Urinary bladder (tissue), 3 donors: ENCODE measurements at regions not wholly inside any gene's neighbourhood (a gene's known extent, or its start where the extent isn't known, plus 50 kb on each side); places are given as distances from the start of the nearest gene placed in this dataset.

Experiments used
- DNase-seq: peaks from one replicate; pipeline ENCODE4 v3.0.0-alpha.2; 2015; ENCODE audit errors: extremely low spot score
- H3K27ac ChIP-seq: one replicate; pipeline ENCODE4 v1.5.1; 2013; ENCODE audit warnings: low read depth, mild to moderate bottlenecking, moderate library complexity
- H3K36me3 ChIP-seq: one replicate; pipeline ENCODE4 v1.6.1; 2013; ENCODE audit warnings: mild to moderate bottlenecking, moderate library complexity; ENCODE audit not compliant: insufficient read depth
- H3K4me1 ChIP-seq: one replicate; pipeline ENCODE4 v1.6.1; 2013; ENCODE audit warnings: mild to moderate bottlenecking, moderate library complexity; ENCODE audit not compliant: insufficient read depth
- H3K4me3 ChIP-seq: one replicate; pipeline ENCODE4 v1.5.1; 2013; ENCODE audit warnings: low read depth, low read length
- WGBS: extraction: QIAGEN DNeasy Blood & Tissue Kit; methylation state at CpG from one replicate; pipeline ENCODE4 v1.1.7; 2013; 5-methylcytosine and 5-hydroxymethylcytosine counted together
- donor health status: healthy with polysubstance abuse.
- donor health status: healthy.

DNA sequence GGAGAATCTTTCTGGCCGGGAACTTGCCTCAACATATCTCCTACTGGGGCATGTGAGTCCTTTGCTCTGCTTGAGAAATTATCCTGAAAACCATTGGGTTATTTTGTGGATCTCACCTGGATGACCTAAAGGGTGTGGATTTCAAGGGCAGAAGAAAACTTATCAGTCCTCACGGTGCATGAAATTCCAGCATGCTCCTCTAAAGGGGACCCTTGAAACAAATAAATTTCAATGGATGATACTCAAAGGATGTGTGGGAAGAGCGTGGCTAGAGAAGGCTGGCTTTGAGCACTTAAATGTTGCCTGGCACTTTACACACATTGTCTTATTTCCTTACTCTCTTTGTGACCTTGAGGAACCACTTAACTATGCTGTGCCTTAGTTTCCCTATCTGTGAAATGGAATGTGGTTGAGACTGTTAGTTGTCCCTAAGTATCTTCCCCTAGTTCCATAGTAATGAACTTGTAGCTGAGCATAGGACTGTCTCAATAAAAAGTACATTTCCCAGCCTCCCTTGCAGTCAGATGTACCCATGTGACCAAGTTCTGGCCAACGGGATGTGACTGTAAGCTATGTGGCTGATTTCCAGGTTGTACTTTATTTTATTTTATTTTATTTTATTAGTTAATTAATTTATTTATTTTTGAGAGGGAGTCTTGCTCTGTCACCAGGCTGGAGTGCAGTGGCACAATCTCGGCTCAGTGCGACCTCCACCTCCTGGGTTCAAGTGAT, 81.9 kb upstream of the PTPN1 start:
- H3K27ac ChIP-seq, result no peak overlapping the region
- H3K36me3 ChIP-seq, result no peaks in the 10 kb centered on the region
- 87% methylated on average over 6 of the region's 6 CpGs for WGBS
- peaks cover 2% of the 10 kb centered on the region for H3K4me1 ChIP-seq
- H3K4me3 ChIP-seq, result no peak overlapping the region
- DNase-seq, result no peak

DNA sequence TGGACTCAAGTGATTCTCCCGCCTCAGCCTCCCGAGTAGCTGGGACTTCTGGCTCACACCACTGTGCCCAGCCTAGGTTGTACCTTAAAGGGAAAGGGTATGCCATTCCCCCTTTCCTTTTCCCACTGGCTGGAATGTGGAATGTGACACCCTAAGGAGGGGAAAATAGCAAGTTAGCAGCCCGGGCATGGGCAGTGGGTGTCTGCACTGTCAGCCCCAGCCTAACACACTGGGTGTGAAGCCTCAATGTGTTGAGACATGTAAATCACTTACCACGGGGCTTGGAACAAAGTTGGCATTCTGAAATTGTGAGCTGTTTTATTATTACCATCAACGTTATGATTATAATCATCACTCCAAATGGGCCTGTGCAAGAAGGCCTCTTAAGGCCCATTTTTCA, 80.8 kb upstream of the PTPN1 start:
- 68% methylated on average over 5 of the region's 5 CpGs for WGBS
- Histone ChIP-seq H3K4me3 (no peak overlapping the region), H3K27ac (no peak overlapping the region), H3K36me3 (no peaks in the 10 kb centered on the region), H3K4me1 (peaks cover 2% of the 10 kb centered on the region)
- DNase-seq, result no peak

DNA sequence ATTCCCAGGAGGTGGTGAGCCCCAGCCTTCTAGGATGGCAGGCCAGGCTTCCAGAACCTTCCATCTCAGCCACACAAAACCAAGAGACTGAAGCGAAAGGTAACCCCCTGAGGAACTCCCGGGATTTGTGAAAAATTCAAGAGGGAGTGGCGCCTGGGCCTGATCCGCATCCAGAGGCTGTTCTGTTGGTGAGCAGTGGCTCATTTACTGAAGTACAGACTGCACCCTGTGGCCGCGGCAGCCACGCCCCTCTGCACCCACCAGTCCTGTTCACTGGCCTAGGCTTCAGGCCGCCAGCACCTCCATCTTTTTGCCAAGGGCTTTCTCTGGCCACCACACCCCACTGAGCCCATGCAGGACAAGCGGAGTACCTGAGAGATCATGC, 79.1 kb upstream of the PTPN1 start:
- no peak for DNase-seq
- no peaks in the 10 kb centered on the region for H3K36me3 ChIP-seq
- H3K4me3 ChIP-seq, result no peak overlapping the region
- peaks cover 2% of the 10 kb centered on the region for H3K4me1 ChIP-seq
- whole genome bisulfite sequencing, result 82% methylated on average over 9 of the region's 9 CpGs
- peak overlapping the region; percentile 11 for H3K27ac ChIP-seq

DNA sequence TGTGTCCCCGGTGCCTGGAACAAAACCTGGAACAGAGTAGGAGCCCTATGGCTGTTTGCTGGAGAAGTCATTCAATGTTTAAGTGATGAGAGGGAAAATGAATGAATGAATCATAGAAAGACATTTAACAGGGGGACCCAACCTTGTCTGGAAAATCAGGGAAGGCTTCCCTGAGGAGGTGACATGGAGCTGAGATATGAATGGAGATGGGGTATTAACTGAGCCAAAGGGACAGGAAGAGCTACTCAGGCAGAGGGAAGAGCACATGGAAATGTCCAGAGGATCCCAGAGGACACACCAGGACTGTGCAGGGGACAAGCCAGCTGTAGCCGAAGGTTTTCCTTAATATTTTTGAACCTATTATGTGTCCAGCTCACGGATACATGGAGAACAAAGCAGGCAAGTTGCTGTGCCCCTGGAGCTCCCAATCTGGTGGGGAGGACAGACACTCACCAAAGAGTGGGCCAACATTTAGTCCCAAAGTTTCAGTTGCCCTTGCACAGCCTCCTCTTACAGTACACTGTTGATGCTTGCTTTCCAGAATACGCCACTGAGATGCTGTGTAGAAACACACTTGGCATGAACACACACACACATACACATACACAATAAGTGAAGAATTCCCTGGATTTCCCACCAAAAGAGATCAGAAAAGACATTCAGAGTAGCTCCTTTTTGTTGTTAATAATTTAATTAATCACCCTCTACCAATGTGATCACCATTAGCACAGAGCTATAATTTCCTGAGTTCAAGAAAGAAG, 77.0 kb upstream of the PTPN1 start:
- Histone ChIP-seq H3K27ac (no peak overlapping the region), H3K4me1 (peaks cover 2% of the 10 kb centered on the region), H3K36me3 (no peaks in the 10 kb centered on the region), H3K4me3 (no peak overlapping the region)
- 92% methylated on average over 4 of the region's 4 CpGs for WGBS
- DNase-seq, result no peak

DNA sequence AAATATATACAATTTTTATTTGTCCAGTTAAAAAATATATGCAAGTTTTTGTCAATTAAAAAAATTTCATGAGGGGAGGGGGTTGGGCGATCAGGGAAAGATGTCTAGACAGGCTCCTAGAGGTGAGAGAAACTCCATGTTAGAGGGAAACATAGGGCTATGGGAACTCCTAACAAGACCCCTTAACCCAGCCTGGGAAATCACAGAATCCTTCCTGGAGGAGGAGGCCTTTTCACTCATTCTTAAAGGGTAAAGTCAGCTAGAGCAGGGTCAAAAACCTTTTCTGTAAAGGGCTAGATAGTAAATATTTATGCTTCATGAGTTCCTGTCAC, 75.9 kb upstream of the PTPN1 start:
- no peak overlapping the region for H3K4me3 ChIP-seq
- H3K4me1 ChIP-seq, result no peaks in the 10 kb centered on the region
- no peak for DNase-seq
- no peaks in the 10 kb centered on the region for H3K36me3 ChIP-seq
- WGBS, result 93% methylated on average over 1 of the region's 1 CpG
- H3K27ac ChIP-seq, result no peak overlapping the region

DNA sequence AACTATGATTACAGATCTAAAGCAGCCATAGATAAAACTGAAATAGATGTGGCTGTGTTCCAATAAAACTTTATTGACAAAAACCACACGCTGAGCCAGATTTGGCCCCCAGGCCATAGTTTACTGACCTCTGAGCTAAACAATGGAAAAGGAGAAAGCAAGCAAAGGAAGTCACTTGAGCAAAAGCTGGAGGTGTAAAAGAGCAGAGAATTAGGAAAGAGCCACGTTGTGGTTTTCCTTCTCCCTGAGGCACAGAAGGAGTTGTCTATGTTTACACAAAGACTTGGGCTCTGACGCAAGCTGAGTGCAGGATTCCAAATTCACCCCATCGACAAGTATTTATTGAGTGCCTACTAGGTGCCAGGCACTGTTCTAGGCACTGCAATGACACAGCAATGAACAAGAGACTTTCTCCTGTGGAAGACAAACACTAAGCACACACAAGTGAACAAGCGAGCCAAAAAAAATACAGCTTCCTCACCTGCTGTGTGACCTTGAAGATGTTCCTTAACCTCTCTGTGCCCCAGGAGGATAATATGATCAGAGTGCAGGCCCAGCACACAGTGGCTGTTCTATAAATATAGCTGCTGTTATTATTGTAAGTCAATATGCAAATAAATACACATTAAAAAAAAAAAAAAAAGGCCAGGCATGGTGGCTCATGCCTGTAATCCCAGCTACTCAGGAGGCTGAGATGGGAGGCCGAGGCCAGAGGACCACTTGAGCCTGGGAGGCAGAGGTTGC, 75.4 kb upstream of the PTPN1 start:
- Histone ChIP-seq H3K27ac (no peak overlapping the region), H3K4me3 (no peak overlapping the region), H3K4me1 (no peaks in the 10 kb centered on the region), H3K36me3 (no peaks in the 10 kb centered on the region)
- DNase-seq, result no peak
- WGBS, result 49% methylated on average over 6 of the region's 6 CpGs

DNA sequence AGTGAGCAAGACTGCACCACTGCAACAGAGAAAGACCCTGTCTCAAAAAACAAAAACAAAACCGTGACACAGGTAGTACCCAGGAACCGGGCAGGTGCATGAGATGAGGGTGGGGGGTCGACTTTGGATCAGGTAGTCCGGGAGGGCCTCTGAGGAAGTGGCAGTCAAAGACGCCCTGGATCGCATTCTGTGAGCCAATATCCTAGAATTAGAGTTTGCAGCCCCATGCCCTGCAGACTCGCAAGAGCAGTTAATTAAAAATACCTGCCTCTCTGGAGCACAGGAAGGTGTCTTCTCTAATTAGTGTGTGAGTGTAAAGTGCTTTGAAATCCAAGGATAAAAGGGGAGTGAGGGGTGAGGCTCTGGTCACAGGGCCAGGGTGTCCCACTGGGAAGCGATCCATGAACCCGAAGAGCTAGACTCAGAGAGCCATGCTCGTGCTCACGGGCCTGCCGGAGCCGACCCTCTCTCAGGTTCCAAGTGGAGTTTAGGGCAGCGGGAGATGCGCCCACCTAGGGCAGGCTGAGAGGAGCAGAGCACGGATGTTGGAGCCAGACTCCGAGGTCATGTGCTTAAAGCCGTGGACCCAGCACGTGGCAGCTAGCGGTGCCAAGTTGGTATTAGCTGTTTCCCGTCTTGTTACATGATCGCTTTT, 74.7 kb upstream of the PTPN1 start:
- H3K4me3 ChIP-seq, result no peak overlapping the region
- WGBS, result 87% methylated on average over 22 of the region's 22 CpGs
- H3K4me1 ChIP-seq, result no peaks in the 10 kb centered on the region
- H3K36me3 ChIP-seq, result no peaks in the 10 kb centered on the region
- no peak for DNase-seq
- H3K27ac ChIP-seq, result peak overlapping the region; percentile 35

DNA sequence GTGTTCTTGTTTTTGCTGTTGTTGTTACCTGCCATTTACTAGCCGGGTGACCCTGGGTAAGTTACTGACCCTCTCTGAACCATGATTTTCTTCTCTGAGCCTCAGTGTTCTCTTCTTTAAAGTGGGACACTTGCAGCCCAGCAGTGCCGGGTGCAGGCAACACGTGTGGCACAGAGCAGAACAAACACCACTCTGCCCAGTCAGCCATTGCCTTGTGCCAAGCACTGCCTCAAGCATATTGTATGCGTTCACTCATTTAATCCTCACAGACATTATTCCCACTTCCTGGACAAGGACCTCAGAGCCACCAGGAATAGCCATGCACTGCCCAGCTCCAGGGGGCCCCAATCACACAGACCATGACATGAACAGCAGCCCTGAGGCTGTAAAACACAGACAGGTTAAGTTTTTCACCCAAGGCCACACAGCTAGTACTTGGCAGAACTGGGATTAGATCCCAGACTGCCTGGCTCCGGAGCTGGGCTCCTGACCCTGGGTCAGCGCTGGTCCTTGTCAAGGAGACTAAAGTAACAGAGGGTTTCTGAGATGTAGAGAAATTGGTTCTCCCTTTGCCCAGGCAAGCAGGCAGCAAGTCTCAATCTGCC, 74.0 kb upstream of the PTPN1 start:
- no peaks in the 10 kb centered on the region for H3K36me3 ChIP-seq
- no peak for DNase-seq
- H3K4me1 ChIP-seq, result no peaks in the 10 kb centered on the region
- WGBS, result 78% methylated on average over 6 of the region's 6 CpGs
- no peak overlapping the region for H3K4me3 ChIP-seq
- peak overlapping the region; percentile 35 for H3K27ac ChIP-seq

DNA sequence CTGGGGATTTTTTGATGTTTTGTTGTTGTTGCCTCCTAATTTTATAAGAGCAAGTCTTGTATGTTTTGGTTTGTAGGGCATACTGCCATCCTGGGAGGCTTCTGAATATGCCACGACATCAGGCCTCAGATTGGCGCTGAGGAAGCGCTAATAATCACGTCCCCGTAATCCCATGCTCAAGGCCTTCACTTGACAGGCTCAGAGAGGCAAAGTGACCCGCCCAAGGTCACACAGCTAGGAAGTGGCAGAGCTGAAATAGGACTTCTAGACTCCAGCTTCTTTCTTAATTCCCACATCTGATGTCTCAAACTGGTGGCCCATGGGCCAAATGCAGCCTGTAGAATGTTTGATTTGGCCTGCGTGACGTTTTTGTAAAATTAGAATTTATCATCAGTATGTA, 73.5 kb upstream of the PTPN1 start:
- Histone ChIP-seq H3K4me1 (peaks cover 1% of the 10 kb centered on the region), H3K4me3 (no peak overlapping the region), H3K27ac (no peak overlapping the region), H3K36me3 (no peaks in the 10 kb centered on the region)
- 89% methylated on average over 8 of the region's 8 CpGs for WGBS
- no peak for DNase-seq

DNA sequence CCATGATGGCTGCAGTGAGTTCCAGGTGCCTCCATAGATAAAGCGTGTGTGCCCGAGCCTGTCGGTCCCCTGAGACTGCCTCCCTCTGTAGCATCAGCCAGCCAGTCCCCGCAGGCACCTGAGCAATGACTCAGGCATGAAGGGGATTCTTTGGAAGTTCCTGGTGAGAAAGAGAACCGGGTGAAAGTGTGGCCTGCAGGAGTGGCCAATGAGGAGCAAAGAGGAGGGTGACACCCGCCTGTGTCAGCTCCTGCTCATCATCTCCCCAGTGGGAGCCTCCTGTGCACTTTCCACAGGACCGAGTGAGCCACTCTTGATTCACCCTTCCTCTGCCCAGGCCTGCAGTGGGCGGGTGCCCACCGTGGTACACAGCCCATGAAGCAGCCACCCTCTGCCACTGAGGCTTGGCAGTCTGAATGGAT, 71.2 kb upstream of the PTPN1 start:
- Histone ChIP-seq H3K4me1 (peaks cover 3% of the 10 kb centered on the region), H3K4me3 (no peak overlapping the region), H3K36me3 (no peaks in the 10 kb centered on the region), H3K27ac (peak overlapping the region; percentile 80)
- 83% methylated on average over 9 of the region's 9 CpGs for WGBS
- DNase-seq, result no peak

DNA sequence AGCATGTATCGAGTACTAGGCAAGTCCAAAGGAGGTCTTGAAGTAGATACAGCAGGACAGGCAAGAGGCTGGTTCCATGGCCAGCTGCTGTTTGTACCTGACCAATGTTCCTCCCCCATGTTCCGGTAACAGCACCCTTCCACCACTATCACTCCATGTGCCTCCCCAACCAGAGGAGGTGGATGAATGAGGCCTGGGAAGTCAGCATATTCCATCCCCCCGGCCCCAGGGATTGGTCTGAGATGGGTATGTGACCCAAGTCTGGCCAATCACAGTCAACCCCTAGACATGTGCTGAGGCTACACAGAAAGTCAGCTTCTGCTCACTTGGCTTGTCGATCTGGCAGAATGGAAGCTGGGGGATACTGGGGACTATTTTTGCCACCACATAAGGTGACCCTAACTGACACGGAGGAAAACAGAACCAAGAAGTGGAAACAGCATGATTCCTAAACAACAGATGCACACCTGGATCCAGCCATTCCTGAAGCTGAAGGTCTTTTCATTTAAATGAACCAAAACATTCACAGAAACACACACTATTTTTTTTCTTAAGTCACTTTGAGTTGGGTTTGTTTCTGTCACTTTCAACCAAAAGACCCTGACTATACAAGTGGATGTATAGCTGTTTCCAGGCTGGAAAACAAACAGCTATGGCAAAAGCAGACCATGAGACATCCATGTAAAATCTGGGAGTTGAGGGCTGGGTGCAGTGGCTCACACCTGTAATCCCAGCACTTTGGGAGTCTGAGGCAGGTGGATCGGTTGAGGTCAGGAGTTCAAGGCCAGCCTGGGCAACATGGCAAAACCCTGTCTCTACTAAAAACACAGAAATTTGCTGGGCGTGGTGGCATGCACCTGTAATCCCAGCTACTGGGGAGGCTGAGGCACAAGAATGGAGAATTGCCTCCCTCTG, 70.4 kb upstream of the PTPN1 start:
- Histone ChIP-seq H3K4me3 (no peak overlapping the region), H3K27ac (peak overlapping the region; percentile 80), H3K4me1 (peaks cover 3% of the 10 kb centered on the region), H3K36me3 (no peaks in the 10 kb centered on the region)
- 96% methylated on average over 7 of the region's 7 CpGs for WGBS
- no peak for DNase-seq

DNA sequence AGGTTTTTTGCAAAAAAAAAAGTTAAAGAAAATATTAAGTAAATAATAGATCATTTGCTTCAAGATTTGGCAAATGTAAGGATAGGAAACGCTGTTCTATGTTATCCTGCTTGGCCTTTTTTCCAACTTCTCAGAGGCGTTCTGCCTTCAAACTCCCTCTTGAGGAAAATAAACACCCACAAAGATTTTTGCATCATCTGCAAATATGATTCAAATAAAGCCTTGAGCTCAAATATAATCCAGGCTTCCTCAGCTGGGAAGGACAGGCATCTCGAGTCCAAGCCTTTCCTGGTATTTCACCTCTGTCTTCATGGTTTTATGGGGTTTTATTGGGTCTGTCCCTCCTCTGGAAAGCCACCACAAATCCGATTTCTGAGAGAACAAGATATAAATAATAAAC, 67.7 kb upstream of the PTPN1 start:
- 36% methylated on average over 4 of the region's 4 CpGs for WGBS

More for the DNA sequence above, 67.7 kb upstream of the PTPN1 start:
- no peak overlapping the region for H3K27ac ChIP-seq
- no peak for DNase-seq
- no peaks in the 10 kb centered on the region for H3K36me3 ChIP-seq
- H3K4me1 ChIP-seq, result peaks cover 3% of the 10 kb centered on the region
- H3K4me3 ChIP-seq, result no peak overlapping the region
